K562 (cell line): ENCODE measurements at regions not wholly inside any gene's neighbourhood (a gene's known extent, or its start where the extent isn't known, plus 50 kb on each side); places are given as distances from the start of the nearest gene placed in this dataset.
A peak's percentile ranks its signal among the peaks of the same experiment; 100 is the strongest.

Source experiments
- ATAC-seq: fragments of 200-7000 bp; cut with Tn5 transposase; 3 replicates; pipeline ENCODE4 v1.9.1; 2020; ENCODE audit warnings: moderate library complexity
- BruUV-seq: library from RNA; stranded (reverse); fragments of 400-500 nt; replicated peaks from 2 replicates; lab custom pipeline; 2021; lab: Mats Ljungman, UMichigan
- CTCF ChIA-PET: fragments of 300-600 bp; formaldehyde crosslinking; extraction: SDS; loops from one replicate; lab custom pipeline; 2021; ENCODE audit warnings: low intra/inter-chr PET ratio; lab: Yijun Ruan, JAX
- POLR2A ChIA-PET: fragments of 300-600, 350-650 bp; sonication (Branson Sonifier 250); formaldehyde crosslinking; extraction: SDS; loops from one replicate; lab custom pipeline; 2021; ENCODE audit warnings: antibody characterized with exemption, inconsistent platforms; lab: Yijun Ruan, JAX
- DNase-seq, 4 experiments: peaks; one replicate each; pipeline versions ENCODE4 v3.0.0 to v3.0.0-alpha.2; 2011 to 2018; ENCODE audit warnings: low spot score in 3 of 4, mixed read lengths in 3 of 4; ENCODE audit errors: extremely low read depth in 1 of 4
- FAIRE-seq: peaks from 2 replicates; lab custom pipeline; 2011; peaks lifted over from hg19 to GRCh38; lab: Jason Lieb, UNC
- H2AFZ ChIP-seq: 2 replicates; pipeline ENCODE4 v1.6.0; 2011; ENCODE audit warnings: low read depth, low read length, control low read depth, inconsistent platforms
- H3K27ac ChIP-seq: fragments of 200-600 bp; 3 replicates; pipeline ENCODE4 v1.8.0; 2011; ENCODE audit warnings: low read depth, mild to moderate bottlenecking, control low read depth, inconsistent platforms, low read length, moderate library complexity, mixed read lengths; ENCODE audit errors: extremely low read depth
- H3K27me3 ChIP-seq, 2 experiments: fragments of 300-600 bp in 1 of 2; 2 replicates in 1 of 2; 3 replicates in 1 of 2; pipeline versions ENCODE4 v1.6.0 to v1.8.0; 2011; ENCODE audit warnings: inconsistent platforms in 2 of 2, low read length in 2 of 2, mild to moderate bottlenecking in 1 of 2, mixed read lengths in 1 of 2, moderate library complexity in 1 of 2; ENCODE audit not compliant: control insufficient read depth in 2 of 2, insufficient read depth in 2 of 2
- H3K36me3 ChIP-seq: fragments of 300-600 bp; 3 replicates; pipeline ENCODE4 v1.8.0; 2011; ENCODE audit warnings: mild to moderate bottlenecking, low read length, inconsistent platforms; ENCODE audit not compliant: control insufficient read depth, insufficient read depth
- H3K4me1 ChIP-seq, 2 experiments: fragments of 200-600 bp in 1 of 2; replicated peaks in 1 of 2; 2 replicates in 1 of 2; 3 replicates in 1 of 2; pipeline versions ENCODE4 v1.5.1 to v1.8.0; 2011; ENCODE audit warnings: inconsistent platforms in 2 of 2, low read length in 2 of 2, mild to moderate bottlenecking in 1 of 2, mixed read lengths in 1 of 2, moderate library complexity in 1 of 2; ENCODE audit not compliant: control insufficient read depth in 2 of 2, insufficient read depth in 2 of 2
- H3K4me2 ChIP-seq: 2 replicates; pipeline ENCODE4 v1.6.1; 2011; ENCODE audit warnings: low read length, control low read depth, inconsistent platforms, mixed read lengths; ENCODE audit not compliant: insufficient read depth
- H3K4me3 ChIP-seq: fragments of 200-600 bp; sonication (generic), shearing (Covaris generic); 2 replicates; pipeline ENCODE4 v1.5.1; 2016; ENCODE audit warnings: control low read depth, inconsistent platforms
- H3K79me2 ChIP-seq: fragments of 200-600 bp; 3 replicates; pipeline ENCODE4 v1.8.0; 2011; ENCODE audit warnings: low read length, inconsistent platforms; ENCODE audit not compliant: control insufficient read depth, insufficient read depth
- H3K9ac ChIP-seq, 2 experiments: 2 replicates each; pipeline versions ENCODE4 v1.6.0 to v1.6.1; 2011; ENCODE audit warnings: low read depth in 2 of 2, low read length in 2 of 2, control low read depth in 1 of 2, inconsistent platforms in 1 of 2, mild to moderate bottlenecking in 1 of 2, mixed read lengths in 1 of 2; ENCODE audit not compliant: insufficient read depth in 1 of 2
- H3K9me1 ChIP-seq: one replicate; pipeline ENCODE4 v1.6.0; 2011; ENCODE audit warnings: inconsistent platforms, mild to moderate bottlenecking, low read length, moderate library complexity; ENCODE audit not compliant: control insufficient read depth, insufficient read depth
- H3K9me3 ChIP-seq: replicated peaks from 2 replicates; pipeline ENCODE4 v1.5.1; 2011; ENCODE audit warnings: low read depth, low read length, inconsistent platforms; ENCODE audit not compliant: control insufficient read depth, insufficient read depth
- H4K20me1 ChIP-seq: replicated peaks from 2 replicates; pipeline ENCODE4 v1.6.1; 2011; ENCODE audit warnings: low read length, inconsistent platforms, mixed read lengths; ENCODE audit not compliant: control insufficient read depth, insufficient read depth
- C11orf30 ChIP-seq: fragments of 450-650 bp; IDR thresholded peaks from 2 replicates; pipeline ENCODE4 v1.6.1; 2016; ENCODE audit warnings: low read depth, mild to moderate bottlenecking
- NCOA6 ChIP-seq: fragments of 450-650 bp; IDR thresholded peaks from 2 replicates; pipeline ENCODE4 v1.6.1; 2017; ENCODE audit warnings: mild to moderate bottlenecking
- RAD51 ChIP-seq: fragments of 450-650 bp; IDR thresholded peaks from 2 replicates; pipeline ENCODE4 v1.7.1; 2016; ENCODE audit warnings: low read depth, mild to moderate bottlenecking, borderline replicate concordance
- SMAD4 ChIP-seq: fragments of 250-450 bp; sonication (Bioruptor Pico); conservative IDR thresholded peaks from 2 replicates; pipeline ENCODE4 v1.8.0; 2021; ENCODE audit warnings: inconsistent platforms, mild to moderate bottlenecking, moderate library complexity
- WGBS: fragments of 100-300 bp; shearing (Covaris generic); methylation state at CpG from one replicate; pipeline ENCODE4 v1.1.6; 2016; ENCODE audit warnings: low coverage, mixed read lengths; ENCODE audit not compliant: insufficient coverage; ENCODE audit errors: missing lambda C conversion rate; 5-methylcytosine and 5-hydroxymethylcytosine counted together
- in situ Hi-C: fragments of 300-500 bp; cut with MboI; formaldehyde crosslinking; loops from 4 replicates; pipeline ENCODE4 v1.15.0; 2018; ENCODE audit warnings: inconsistent platforms, mixed read lengths
- intact Hi-C: fragments of 100-400 bp; cut with micrococcal nuclease; formaldehyde crosslinking; loops from 2 replicates; pipeline ENCODE4 v1.14.2; 2022
- TF ChIP-seq, protein P1 (sequence below): fragments of 250-450 bp; sonication (Bioruptor Pico); IDR thresholded peaks from 2 replicates; pipeline ENCODE4 v1.4.0; 2020
- TF ChIP-seq, protein P2 (sequence below), 3 experiments: fragments of 200-800 bp in 1 of 3; fragments of 250-450 bp in 1 of 3; fragments of 450-650 bp in 1 of 3; sonication (Bioruptor Pico) in 1 of 3; sonication (Bioruptor generic) in 1 of 3; formaldehyde crosslinking in 1 of 3; IDR thresholded peaks; 2 replicates each; pipeline versions ENCODE4 v1.6.1 to v1.8.0; 2016 to 2022; ENCODE audit warnings: mild to moderate bottlenecking in 2 of 3, missing genetic modification characterization in 2 of 3, missing compliant biosample characterization in 1 of 3, moderate library complexity in 1 of 3
- TF ChIP-seq, protein P3 (sequence below): IDR thresholded peaks from 2 replicates; pipeline ENCODE4 v1.6.1; 2012; ENCODE audit warnings: low read depth, low read length, improper control_type of control experiment, borderline replicate concordance

DNA sequence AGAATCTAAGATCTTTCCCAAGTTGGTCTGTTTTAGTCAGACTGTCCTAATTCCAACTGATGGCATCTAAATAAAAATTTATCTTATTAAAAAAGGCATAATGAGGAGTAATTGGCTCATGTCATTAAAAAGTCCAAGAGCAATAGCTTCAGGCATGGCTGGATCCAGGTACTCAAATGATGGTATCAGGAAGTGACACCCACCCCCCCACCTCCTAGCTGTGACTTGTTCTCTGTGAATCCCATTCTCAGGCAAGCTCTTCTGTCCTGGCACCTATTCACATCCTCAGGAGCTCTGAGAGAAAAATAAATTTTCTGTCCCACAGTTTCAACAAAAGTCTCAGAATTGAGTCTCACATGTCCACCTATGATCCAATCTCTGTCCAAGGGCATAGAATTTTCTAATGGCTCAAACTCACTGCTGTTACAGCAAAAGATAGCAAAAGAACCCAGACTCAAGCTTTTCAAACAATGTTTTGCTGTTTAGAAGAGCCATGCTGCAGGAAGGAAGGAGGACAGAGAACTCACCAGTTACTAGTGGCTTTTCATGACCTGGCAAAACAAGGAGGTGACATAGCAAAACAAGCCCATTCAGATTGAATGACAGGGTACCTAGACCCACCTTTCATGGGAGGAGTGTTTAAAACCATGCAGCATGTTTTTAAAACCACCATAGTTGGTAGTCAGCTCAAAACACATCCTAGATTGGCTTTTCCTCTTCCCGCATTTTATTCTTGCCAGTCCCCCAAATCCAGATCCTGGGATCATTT is 496.1 kb downstream of the PREX1 start:
- BruUV-seq = no TSS peak
- no peaks in the 10 kb centered on the region for H4K20me1 ChIP-seq
- ATAC-seq (no peak), FAIRE-seq (no peak), DNase-seq (no peak)
- intact Hi-C loops = no loop called here
- no peaks in the 10 kb centered on the region for H3K9me1 ChIP-seq
- ChIA-PET POLR2A (no interaction called here), CTCF (no interaction called here)
- TF ChIP-seq, protein P1, sequence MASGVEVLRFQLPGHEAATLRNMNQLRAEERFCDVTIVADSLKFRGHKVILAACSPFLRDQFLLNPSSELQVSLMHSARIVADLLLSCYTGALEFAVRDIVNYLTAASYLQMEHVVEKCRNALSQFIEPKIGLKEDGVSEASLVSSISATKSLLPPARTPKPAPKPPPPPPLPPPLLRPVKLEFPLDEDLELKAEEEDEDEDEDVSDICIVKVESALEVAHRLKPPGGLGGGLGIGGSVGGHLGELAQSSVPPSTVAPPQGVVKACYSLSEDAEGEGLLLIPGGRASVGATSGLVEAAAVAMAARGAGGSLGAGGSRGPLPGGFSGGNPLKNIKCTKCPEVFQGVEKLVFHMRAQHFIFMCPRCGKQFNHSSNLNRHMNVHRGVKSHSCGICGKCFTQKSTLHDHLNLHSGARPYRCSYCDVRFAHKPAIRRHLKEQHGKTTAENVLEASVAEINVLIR = no peak
- 0 out of 2 replicates have a peak, but pooled peaks have one; percentile 5 for TF ChIP-seq C11orf30
- no peak for TF ChIP-seq NCOA6
- TF ChIP-seq, protein P2, sequence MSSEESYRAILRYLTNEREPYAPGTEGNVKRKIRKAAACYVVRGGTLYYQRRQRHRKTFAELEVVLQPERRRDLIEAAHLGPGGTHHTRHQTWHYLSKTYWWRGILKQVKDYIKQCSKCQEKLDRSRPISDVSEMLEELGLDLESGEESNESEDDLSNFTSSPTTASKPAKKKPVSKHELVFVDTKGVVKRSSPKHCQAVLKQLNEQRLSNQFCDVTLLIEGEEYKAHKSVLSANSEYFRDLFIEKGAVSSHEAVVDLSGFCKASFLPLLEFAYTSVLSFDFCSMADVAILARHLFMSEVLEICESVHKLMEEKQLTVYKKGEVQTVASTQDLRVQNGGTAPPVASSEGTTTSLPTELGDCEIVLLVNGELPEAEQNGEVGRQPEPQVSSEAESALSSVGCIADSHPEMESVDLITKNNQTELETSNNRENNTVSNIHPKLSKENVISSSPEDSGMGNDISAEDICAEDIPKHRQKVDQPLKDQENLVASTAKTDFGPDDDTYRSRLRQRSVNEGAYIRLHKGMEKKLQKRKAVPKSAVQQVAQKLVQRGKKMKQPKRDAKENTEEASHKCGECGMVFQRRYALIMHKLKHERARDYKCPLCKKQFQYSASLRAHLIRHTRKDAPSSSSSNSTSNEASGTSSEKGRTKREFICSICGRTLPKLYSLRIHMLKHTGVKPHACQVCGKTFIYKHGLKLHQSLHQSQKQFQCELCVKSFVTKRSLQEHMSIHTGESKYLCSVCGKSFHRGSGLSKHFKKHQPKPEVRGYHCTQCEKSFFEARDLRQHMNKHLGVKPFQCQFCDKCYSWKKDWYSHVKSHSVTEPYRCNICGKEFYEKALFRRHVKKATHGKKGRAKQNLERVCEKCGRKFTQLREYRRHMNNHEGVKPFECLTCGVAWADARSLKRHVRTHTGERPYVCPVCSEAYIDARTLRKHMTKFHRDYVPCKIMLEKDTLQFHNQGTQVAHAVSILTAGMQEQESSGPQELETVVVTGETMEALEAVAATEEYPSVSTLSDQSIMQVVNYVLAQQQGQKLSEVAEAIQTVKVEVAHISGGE (CRISPR knock-in tag; IDR thresholded peaks at IDR 0.05) = peak in 1 of 3 experiments; percentile 23; a peak in 2 of 6 replicates
- no peak for TF ChIP-seq RAD51
- TF ChIP-seq, protein P3, sequence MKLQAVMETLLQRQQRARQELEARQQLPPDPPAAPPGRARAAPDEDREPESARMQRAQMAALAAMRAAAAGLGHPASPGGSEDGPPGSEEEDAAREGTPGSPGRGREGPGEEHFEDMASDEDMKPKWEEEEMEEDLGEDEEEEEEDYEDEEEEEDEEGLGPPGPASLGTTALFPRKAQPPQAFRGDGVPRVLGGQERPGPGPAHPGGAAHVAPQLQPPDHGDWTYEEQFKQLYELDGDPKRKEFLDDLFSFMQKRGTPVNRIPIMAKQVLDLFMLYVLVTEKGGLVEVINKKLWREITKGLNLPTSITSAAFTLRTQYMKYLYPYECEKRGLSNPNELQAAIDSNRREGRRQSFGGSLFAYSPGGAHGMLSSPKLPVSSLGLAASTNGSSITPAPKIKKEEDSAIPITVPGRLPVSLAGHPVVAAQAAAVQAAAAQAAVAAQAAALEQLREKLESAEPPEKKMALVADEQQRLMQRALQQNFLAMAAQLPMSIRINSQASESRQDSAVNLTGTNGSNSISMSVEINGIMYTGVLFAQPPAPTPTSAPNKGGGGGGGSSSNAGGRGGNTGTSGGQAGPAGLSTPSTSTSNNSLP = no peak
- TF ChIP-seq SMAD4 (CRISPR knock-in tag) = no peak
- no peak overlapping the region for H3K27ac ChIP-seq
- H3K9me3 ChIP-seq = no peaks in the 10 kb centered on the region
- no peak overlapping the region for H3K9ac ChIP-seq
- WGBS = 0% methylated on average over 1 of the region's 1 CpG
- no peaks in the 10 kb centered on the region for H3K79me2 ChIP-seq
- in situ Hi-C loops = no loop called here
- no peak overlapping the region for H3K4me3 ChIP-seq
- no peak overlapping the region for H2AFZ ChIP-seq
- no peaks in the 10 kb centered on the region for H3K36me3 ChIP-seq
- H3K4me1 ChIP-seq = no peaks in the 10 kb centered on the region
- H3K4me2 ChIP-seq = no peak overlapping the region
- peaks cover 0 to 12% of the 10 kb centered on the region in 2 experiments; a peak in 2 of 5 replicates for H3K27me3 ChIP-seq
